GM12891 (cell line): ENCODE measurements at regions not wholly inside any gene's neighbourhood (a gene's known extent, or its start where the extent isn't known, plus 50 kb on each side); places are given as distances from the start of the nearest gene placed in this dataset.

Experiments
- POLR2A ChIP-seq: IDR thresholded peaks from 2 replicates; pipeline ENCODE4 v1.6.1; 2011; ENCODE audit warnings: low read depth, low read length, control low read depth
- TAF1 ChIP-seq: IDR thresholded peaks from 2 replicates; pipeline ENCODE4 v1.6.1; 2011; ENCODE audit warnings: low read depth, low read length, control low read depth

DNA sequence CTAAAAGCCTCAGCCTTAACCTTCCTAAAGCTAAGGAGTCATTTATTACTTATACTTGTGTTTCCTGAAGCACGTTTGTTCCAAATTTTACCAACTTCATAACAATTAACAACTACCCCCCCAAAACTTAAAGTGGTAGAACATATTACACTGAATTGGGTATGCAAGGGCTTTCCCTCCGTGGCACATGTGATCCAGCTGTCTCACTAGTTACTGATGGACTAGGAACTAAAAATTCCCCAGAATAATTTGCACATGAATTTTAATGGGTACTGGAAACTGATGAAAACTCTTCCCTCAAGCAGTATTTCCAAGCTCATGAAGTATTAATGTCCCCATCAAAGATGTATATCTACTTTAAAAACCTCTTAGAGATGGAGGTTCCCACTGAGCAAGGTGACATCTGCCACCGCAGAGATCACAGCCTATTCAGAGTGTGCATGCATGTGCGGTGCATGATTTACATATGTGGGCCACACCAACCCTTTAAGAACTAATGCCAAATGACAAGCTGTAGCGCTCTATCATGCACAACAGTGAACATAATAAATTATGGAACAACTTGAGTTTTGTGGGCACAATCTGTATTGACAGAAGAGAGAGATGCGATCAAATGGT, 139.9 kb upstream of the ADCY1 start:
- TF ChIP-seq POLR2A (no peak), TAF1 (no peak)
